ENCODE measurements at regions not wholly inside any gene's neighbourhood (a gene's known extent, or its start where the extent isn't known, plus 50 kb on each side); places are given as distances from the start of the nearest gene placed in this dataset.
"Not testable (repeated sequence)": the region's sequence is repeated elsewhere in the genome, so short reads cannot be mapped to it uniquely, and the experiment has no call there.

- Histone ChIP-seq H3K4me1 (no peaks in the 10 kb centered on the region), H3K36me3 (no peaks in the 10 kb centered on the region), H3K9me3 (no peaks in the 10 kb centered on the region), H3K27me3 (no peaks in the 10 kb centered on the region), H3K27ac (no peak overlapping the region), H3K4me3 (no peak overlapping the region)
- TF ChIP-seq CTCF (IDR thresholded peaks at IDR 0.05) (no peak), POLR2A (IDR thresholded peaks at IDR 0.05) (no peak)
- intact Hi-C loops (cut with DNase I): no loop called here
- no peak for ATAC-seq
- DNase-seq: no peak
Measured at GRCh38 chr3:163504974-163505373, 1573.3 kb downstream of the SI start.

- ATAC-seq; H3K4me1 ChIP-seq; DNase-seq; H3K27me3 ChIP-seq; H3K4me3 ChIP-seq; H3K9me3 ChIP-seq; H3K27ac ChIP-seq; H3K36me3 ChIP-seq; intact Hi-C loops (cut with DNase I): not testable (repeated sequence)
- 59% methylated on average over 4 of the region's 11 CpGs for WGBS (ENCODE audit: insufficient coverage, low coverage, low lambda C conversion rate, missing lambda C conversion rate)
Measured at GRCh38 chr3:163499736-163500219, 1578.5 kb downstream of the SI start.

GRCh38 chr3:163498842-163499735 lies 1579.2 kb downstream of the SI start:
- intact Hi-C loops (cut with DNase I); H3K27me3 ChIP-seq; H3K36me3 ChIP-seq; DNase-seq; ATAC-seq; H3K4me3 ChIP-seq; H3K4me1 ChIP-seq; H3K9me3 ChIP-seq; H3K27ac ChIP-seq: not testable (repeated sequence)
- WGBS (ENCODE audit: insufficient coverage, low coverage, low lambda C conversion rate, missing lambda C conversion rate): 100% methylated on average over 4 of the region's 47 CpGs

- Histone ChIP-seq H3K27ac (no peak overlapping the region), H3K4me1 (no peaks in the 10 kb centered on the region), H3K9me3 (no peaks in the 10 kb centered on the region), H3K4me3 (no peak overlapping the region), H3K27me3 (no peaks in the 10 kb centered on the region), H3K36me3 (no peaks in the 10 kb centered on the region)
- WGBS (ENCODE audit: insufficient coverage, low coverage, low lambda C conversion rate, missing lambda C conversion rate): 18% methylated on average over 1 of the region's 1 CpG
- no peak for ATAC-seq
- DNase-seq: no peak
- no peak for TF ChIP-seq CTCF (IDR thresholded peaks at IDR 0.05)
- TF ChIP-seq POLR2A (IDR thresholded peaks at IDR 0.05): no peak
- intact Hi-C loops (cut with DNase I): no loop called here
Measured at GRCh38 chr3:163491714-163492113, 1586.6 kb downstream of the SI start.

- H3K27me3 ChIP-seq: no peaks in the 10 kb centered on the region
- peak; percentile 77 to 94 (median 85) for ATAC-seq
- peak; percentile 53 to 62 (median 59) for DNase-seq
- H3K27ac ChIP-seq: no peak overlapping the region
- H3K4me3 ChIP-seq: no peak overlapping the region
- H3K9me3 ChIP-seq: no peaks in the 10 kb centered on the region
- 75% methylated on average over 1 of the region's 1 CpG for WGBS (ENCODE audit: insufficient coverage, low coverage, low lambda C conversion rate, missing lambda C conversion rate)
- intact Hi-C loops (cut with DNase I): no loop called here
- no peaks in the 10 kb centered on the region for H3K4me1 ChIP-seq
- peak; percentile 50 to 68 (median 55) for TF ChIP-seq CTCF (IDR thresholded peaks at IDR 0.05)
- TF ChIP-seq POLR2A (IDR thresholded peaks at IDR 0.05): no peak
- no peaks in the 10 kb centered on the region for H3K36me3 ChIP-seq
Measured at GRCh38 chr3:163490119-163490518, 1588.2 kb downstream of the SI start.
